C4-2B (cell line): ENCODE measurements at regions not wholly inside any gene's neighbourhood (a gene's known extent, or its start where the extent isn't known, plus 50 kb on each side); places are given as distances from the start of the nearest gene placed in this dataset.

Experiments
- ZFX ChIP-seq: fragments of 450-650 bp; IDR thresholded peaks from 2 replicates; pipeline ENCODE4 v1.6.1; 2017
- TF ChIP-seq, protein P1 (sequence below): fragments of 450-650 bp; conservative IDR thresholded peaks from 2 replicates; pipeline ENCODE4 v1.5.1; 2017; ENCODE audit warnings: mild to moderate bottlenecking

DNA sequence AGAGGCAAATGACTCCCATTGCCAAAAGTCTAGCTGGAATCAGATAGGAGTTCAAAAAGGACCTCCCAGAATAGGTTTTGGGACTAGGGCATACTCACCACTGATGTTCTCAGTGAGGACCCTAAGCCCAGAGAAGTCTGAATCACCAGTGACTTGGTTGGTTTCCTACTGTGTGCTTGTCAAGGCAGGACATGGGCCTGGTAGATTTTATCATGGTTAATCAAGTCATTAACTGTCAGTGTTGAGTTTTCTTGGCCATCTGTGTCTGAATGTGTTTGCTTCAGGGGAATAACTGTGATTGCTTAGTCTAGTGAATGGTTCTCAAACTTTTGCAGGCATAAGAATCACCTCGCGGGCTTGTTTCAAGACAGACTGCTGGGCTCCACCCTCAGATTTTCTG is 99.0 kb upstream of the GDNF start:
- TF ChIP-seq, protein P1, sequence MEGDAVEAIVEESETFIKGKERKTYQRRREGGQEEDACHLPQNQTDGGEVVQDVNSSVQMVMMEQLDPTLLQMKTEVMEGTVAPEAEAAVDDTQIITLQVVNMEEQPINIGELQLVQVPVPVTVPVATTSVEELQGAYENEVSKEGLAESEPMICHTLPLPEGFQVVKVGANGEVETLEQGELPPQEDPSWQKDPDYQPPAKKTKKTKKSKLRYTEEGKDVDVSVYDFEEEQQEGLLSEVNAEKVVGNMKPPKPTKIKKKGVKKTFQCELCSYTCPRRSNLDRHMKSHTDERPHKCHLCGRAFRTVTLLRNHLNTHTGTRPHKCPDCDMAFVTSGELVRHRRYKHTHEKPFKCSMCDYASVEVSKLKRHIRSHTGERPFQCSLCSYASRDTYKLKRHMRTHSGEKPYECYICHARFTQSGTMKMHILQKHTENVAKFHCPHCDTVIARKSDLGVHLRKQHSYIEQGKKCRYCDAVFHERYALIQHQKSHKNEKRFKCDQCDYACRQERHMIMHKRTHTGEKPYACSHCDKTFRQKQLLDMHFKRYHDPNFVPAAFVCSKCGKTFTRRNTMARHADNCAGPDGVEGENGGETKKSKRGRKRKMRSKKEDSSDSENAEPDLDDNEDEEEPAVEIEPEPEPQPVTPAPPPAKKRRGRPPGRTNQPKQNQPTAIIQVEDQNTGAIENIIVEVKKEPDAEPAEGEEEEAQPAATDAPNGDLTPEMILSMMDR = no peak
- no peak for TF ChIP-seq ZFX
